ENCODE measurements at regions not wholly inside any gene's neighbourhood (a gene's known extent, or its start where the extent isn't known, plus 50 kb on each side); places are given as distances from the start of the nearest gene placed in this dataset.

GRCh38 chr1:219302697-219303096, 129.0 kb downstream of the LYPLAL1 start:
- no peak overlapping the region for H3K9ac ChIP-seq
- TF ChIP-seq CTCF (IDR thresholded peaks at IDR 0.05): no peak
- no peak for TF ChIP-seq EZH2phosphoT487 (IDR thresholded peaks at IDR 0.05)
- no peak for TF ChIP-seq EZH2 (IDR thresholded peaks at IDR 0.05)
- H3K27ac Mint-ChIP-seq: no peak overlapping the region
- no peak overlapping the region for H3K4me2 ChIP-seq
- peaks cover under 1% of the 10 kb centered on the region for H3K36me3 Mint-ChIP-seq
- no peaks in the 10 kb centered on the region for H3K27me3 Mint-ChIP-seq (ENCODE audit: insufficient read depth, low read depth)
- no peak overlapping the region for H2AFZ ChIP-seq (replicated peaks)
- H3K79me2 ChIP-seq (ENCODE audit: low read depth): no peaks in the 10 kb centered on the region
- no peaks in the 10 kb centered on the region for H3K4me1 ChIP-seq
- H3K27me3 ChIP-seq: no peaks in the 10 kb centered on the region
- no peaks in the 10 kb centered on the region for H3K4me1 Mint-ChIP-seq
- no peaks in the 10 kb centered on the region for H3F3A ChIP-seq (ENCODE audit: low read depth)
- no peaks in the 10 kb centered on the region for H4K20me1 ChIP-seq (ENCODE audit: low read depth)
- no peaks in the 10 kb centered on the region for H3K36me3 ChIP-seq
- no peak for DNase-seq (ENCODE audit: low spot score)
- no peak overlapping the region for H3K27ac ChIP-seq
- H3K4me3 Mint-ChIP-seq: no peak overlapping the region
- H3K9me3 ChIP-seq (ENCODE audit: low read depth): no peaks in the 10 kb centered on the region
- H3K9me3 Mint-ChIP-seq: peaks cover under 1% of the 10 kb centered on the region
- no peak overlapping the region for H3K4me3 ChIP-seq

GRCh38 chr1:219299420-219299819, 125.7 kb downstream of the LYPLAL1 start:
- Histone ChIP-seq H4K20me1 (ENCODE audit: low read depth) (no peaks in the 10 kb centered on the region), H3F3A (ENCODE audit: low read depth) (no peaks in the 10 kb centered on the region), H3K9ac (no peak overlapping the region), H3K27me3 (no peaks in the 10 kb centered on the region), H3K27ac (no peak overlapping the region), H3K4me2 (no peak overlapping the region), H3K9me3 (ENCODE audit: low read depth) (no peaks in the 10 kb centered on the region), H2AFZ (replicated peaks) (no peak overlapping the region), H3K4me3 (no peak overlapping the region), H3K36me3 (no peaks in the 10 kb centered on the region), H3K79me2 (ENCODE audit: low read depth) (no peaks in the 10 kb centered on the region), H3K4me1 (no peaks in the 10 kb centered on the region)
- H3K36me3 Mint-ChIP-seq: no peaks in the 10 kb centered on the region
- no peak for DNase-seq (ENCODE audit: low spot score)
- H3K27me3 Mint-ChIP-seq (ENCODE audit: insufficient read depth, low read depth): no peaks in the 10 kb centered on the region
- H3K4me3 Mint-ChIP-seq: no peak overlapping the region
- H3K4me1 Mint-ChIP-seq: no peaks in the 10 kb centered on the region
- H3K27ac Mint-ChIP-seq: no peak overlapping the region
- TF ChIP-seq EZH2phosphoT487 (IDR thresholded peaks at IDR 0.05): no peak
- TF ChIP-seq EZH2 (IDR thresholded peaks at IDR 0.05): no peak
- TF ChIP-seq CTCF (IDR thresholded peaks at IDR 0.05): no peak
- no peaks in the 10 kb centered on the region for H3K9me3 Mint-ChIP-seq

GRCh38 chr1:219298571-219299148, 125.0 kb downstream of the LYPLAL1 start:
- Histone ChIP-seq H3K4me3 (no peak overlapping the region), H3K9me3 (ENCODE audit: low read depth) (no peaks in the 10 kb centered on the region), H3K27ac (no peak overlapping the region), H3K79me2 (ENCODE audit: low read depth) (no peaks in the 10 kb centered on the region), H3K4me1 (no peaks in the 10 kb centered on the region), H3K4me2 (no peak overlapping the region), H3F3A (ENCODE audit: low read depth) (no peaks in the 10 kb centered on the region), H3K27me3 (no peaks in the 10 kb centered on the region), H3K9ac (no peak overlapping the region), H4K20me1 (ENCODE audit: low read depth) (no peaks in the 10 kb centered on the region), H2AFZ (replicated peaks) (no peak overlapping the region), H3K36me3 (no peaks in the 10 kb centered on the region)
- no peak for DNase-seq (ENCODE audit: low spot score)
- no peak overlapping the region for H3K27ac Mint-ChIP-seq
- H3K9me3 Mint-ChIP-seq: no peaks in the 10 kb centered on the region
- TF ChIP-seq EZH2phosphoT487 (IDR thresholded peaks at IDR 0.05): no peak
- no peak for TF ChIP-seq EZH2 (IDR thresholded peaks at IDR 0.05)
- no peak for TF ChIP-seq CTCF (IDR thresholded peaks at IDR 0.05)
- no peaks in the 10 kb centered on the region for H3K4me1 Mint-ChIP-seq
- H3K36me3 Mint-ChIP-seq: no peaks in the 10 kb centered on the region
- no peak overlapping the region for H3K4me3 Mint-ChIP-seq
- no peaks in the 10 kb centered on the region for H3K27me3 Mint-ChIP-seq (ENCODE audit: insufficient read depth, low read depth)

Data from neural progenitor cell (in vitro differentiated cells).